ENCODE measurements at regions not wholly inside any gene's neighbourhood (a gene's known extent, or its start where the extent isn't known, plus 50 kb on each side); places are given as distances from the start of the nearest gene placed in this dataset.

GRCh38 chr3:137820366-137820765 is 56.3 kb downstream of the SOX14 start:
- POLR2A ChIA-PET (ENCODE audit: unreplicated experiment): no interaction called here
- Histone ChIP-seq H3K9me2 (ENCODE audit: insufficient read depth) (no peaks in the 10 kb centered on the region), H3K27me3 (ENCODE audit: insufficient read depth, low read depth) (peaks cover 2% of the 10 kb centered on the region; the same call in 1 of the 2 replicates), H4K20me1 (ENCODE audit: insufficient read depth) (no peaks in the 10 kb centered on the region), H3K4me1 (replicated peaks; ENCODE audit: insufficient read depth) (no peaks in the 10 kb centered on the region), H3F3A (ENCODE audit: insufficient read depth, low read depth) (no peaks in the 10 kb centered on the region), H2AFZ (no peak overlapping the region), H3K9me3 (ENCODE audit: insufficient read depth, low read depth) (no peaks in the 10 kb centered on the region), H3K36me3 (ENCODE audit: low read depth) (no peaks in the 10 kb centered on the region), H3K27ac (no peak overlapping the region), H3K4me2 (no peak overlapping the region), H3K79me2 (ENCODE audit: low read depth) (no peaks in the 10 kb centered on the region), H3K4me3 (no peak overlapping the region)
- no TSS peak for BruUV-seq (replicated peaks)
- no peak for DNase-seq
- TF ChIP-seq CTCF (conservative IDR thresholded peaks at IDR 0.05) (no peak), EZH2 (IDR thresholded peaks at IDR 0.05; ENCODE audit: low read depth) (no peak)
- intact Hi-C loops (cut with micrococcal nuclease; ENCODE audit: unreplicated experiment): no loop called here
- CTCF ChIA-PET: no interaction called here

- H3F3A ChIP-seq (ENCODE audit: insufficient read depth, low read depth): no peaks in the 10 kb centered on the region
- ChIA-PET POLR2A (ENCODE audit: unreplicated experiment) (no interaction called here), CTCF (no interaction called here)
These were observed 71.0 kb downstream of the SOX14 start for GRCh38 chr3:137835096-137835495.

GRCh38 chr3:137845194-137845593 is 81.1 kb downstream of the SOX14 start:
- Histone ChIP-seq H3F3A (ENCODE audit: insufficient read depth, low read depth) (no peaks in the 10 kb centered on the region), H3K4me3 (no peak overlapping the region), H3K27ac (no peak overlapping the region), H4K20me1 (ENCODE audit: insufficient read depth) (no peaks in the 10 kb centered on the region), H3K36me3 (ENCODE audit: low read depth) (no peaks in the 10 kb centered on the region), H3K27me3 (ENCODE audit: insufficient read depth, low read depth) (peaks cover 13% of the 10 kb centered on the region; the same call in 1 of the 2 replicates), H3K4me1 (replicated peaks; ENCODE audit: insufficient read depth) (no peaks in the 10 kb centered on the region), H3K79me2 (ENCODE audit: low read depth) (no peaks in the 10 kb centered on the region), H2AFZ (no peak overlapping the region), H3K4me2 (no peak overlapping the region), H3K9me3 (ENCODE audit: insufficient read depth, low read depth) (no peaks in the 10 kb centered on the region), H3K9me2 (ENCODE audit: insufficient read depth) (no peaks in the 10 kb centered on the region)
- intact Hi-C loops (cut with micrococcal nuclease; ENCODE audit: unreplicated experiment): no loop called here
- BruUV-seq (replicated peaks): no TSS peak
- ChIA-PET POLR2A (ENCODE audit: unreplicated experiment) (no interaction called here), CTCF (no interaction called here)
- TF ChIP-seq CTCF (conservative IDR thresholded peaks at IDR 0.05) (no peak), EZH2 (IDR thresholded peaks at IDR 0.05; ENCODE audit: low read depth) (no peak)
- DNase-seq: no peak

More at GRCh38 chr3:137835096-137835495, 71.0 kb downstream of the SOX14 start:
- no peaks in the 10 kb centered on the region for H3K9me2 ChIP-seq (ENCODE audit: insufficient read depth)
- H3K36me3 ChIP-seq (ENCODE audit: low read depth): no peaks in the 10 kb centered on the region
- no peaks in the 10 kb centered on the region for H3K4me1 ChIP-seq (replicated peaks; ENCODE audit: insufficient read depth)
- H3K27ac ChIP-seq: no peak overlapping the region
- no peaks in the 10 kb centered on the region for H4K20me1 ChIP-seq (ENCODE audit: insufficient read depth)
- H3K4me2 ChIP-seq: no peak overlapping the region
- no peaks in the 10 kb centered on the region for H3K79me2 ChIP-seq (ENCODE audit: low read depth)
- H3K4me3 ChIP-seq: no peak overlapping the region
- no TSS peak for BruUV-seq (replicated peaks)
- no peak overlapping the region for H2AFZ ChIP-seq
- intact Hi-C loops (cut with micrococcal nuclease; ENCODE audit: unreplicated experiment): no loop called here
- no peak for DNase-seq
- peaks cover 6% of the 10 kb centered on the region; the same call in 1 of the 2 replicates for H3K27me3 ChIP-seq (ENCODE audit: insufficient read depth, low read depth)
- no peaks in the 10 kb centered on the region for H3K9me3 ChIP-seq (ENCODE audit: insufficient read depth, low read depth)
- TF ChIP-seq CTCF (conservative IDR thresholded peaks at IDR 0.05) (no peak), EZH2 (IDR thresholded peaks at IDR 0.05; ENCODE audit: low read depth) (no peak)
